COLO668 (cell line): ENCODE measurements at regions not wholly inside any gene's neighbourhood (a gene's known extent, or its start where the extent isn't known, plus 50 kb on each side); places are given as distances from the start of the nearest gene placed in this dataset.
A peak's percentile ranks its signal among the peaks of the same experiment; 100 is the strongest.
"Not testable (repeated sequence)": the region's sequence is repeated elsewhere in the genome, so short reads cannot be mapped to it uniquely, and the experiment has no call there.

Experiments
- DNase-seq: peaks from one replicate; lab custom pipeline; 2025; ENCODE audit not compliant: unreplicated experiment; lab: John Stamatoyannopoulos, UW

DNA sequence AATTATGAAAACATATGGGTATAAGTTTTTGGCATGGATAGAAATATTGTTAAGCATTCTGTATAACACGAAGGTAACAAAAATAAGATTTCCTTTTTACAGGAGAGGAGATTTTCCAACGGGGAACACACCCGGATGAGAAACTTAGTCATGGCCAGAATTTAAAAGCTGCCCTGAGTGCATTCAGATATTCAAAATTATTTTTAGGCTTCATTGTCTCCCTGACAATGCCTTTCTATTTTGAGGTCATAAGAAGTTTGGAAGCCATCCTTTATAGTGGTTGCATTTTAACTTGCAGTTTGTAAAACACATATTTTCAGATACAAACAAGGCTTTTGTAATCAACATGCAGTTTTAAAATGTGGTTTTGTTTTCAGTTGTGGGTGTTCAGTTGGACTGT is 357.5 kb upstream of the FAM47C start:
- no peak for DNase-seq

DNA sequence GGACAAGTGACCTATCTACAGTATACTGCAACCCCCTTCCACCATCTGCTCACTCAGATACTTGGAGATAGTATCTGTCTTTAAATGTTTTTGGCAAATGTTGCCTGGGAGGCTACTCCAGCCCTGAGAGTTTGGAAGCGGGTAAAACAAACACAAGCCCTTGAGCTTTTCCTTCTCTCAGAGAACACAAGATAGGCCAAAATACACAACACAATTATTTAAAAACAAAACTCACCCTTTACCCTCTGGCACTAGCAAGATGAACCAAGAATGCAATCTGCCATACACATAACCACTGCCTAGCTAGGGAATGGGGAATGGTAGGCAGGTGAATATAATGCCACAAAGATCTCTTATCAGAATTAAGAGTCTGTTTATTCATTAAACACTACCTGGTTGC is 324.7 kb upstream of the FAM47C start:
- DNase-seq: no peak

DNA sequence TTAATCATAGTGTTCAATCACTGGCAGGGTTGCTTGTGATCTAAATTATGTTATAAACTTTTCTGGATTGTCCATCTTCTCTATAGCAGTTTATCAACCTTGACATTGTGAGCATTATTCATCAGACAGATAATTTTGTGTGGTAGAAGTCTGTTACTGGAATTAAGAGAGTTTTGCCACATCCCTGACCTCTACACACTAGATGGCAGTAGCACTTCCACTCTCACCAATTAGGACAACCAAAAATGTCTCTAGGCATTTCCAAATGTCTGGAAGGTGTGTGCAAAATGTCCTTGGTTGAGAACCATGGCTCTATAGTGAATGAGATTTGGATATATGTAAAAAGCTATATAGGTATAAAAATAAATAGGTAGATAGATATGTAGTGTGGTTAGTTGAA is 324.1 kb upstream of the FAM47C start:
- no peak for DNase-seq

DNA sequence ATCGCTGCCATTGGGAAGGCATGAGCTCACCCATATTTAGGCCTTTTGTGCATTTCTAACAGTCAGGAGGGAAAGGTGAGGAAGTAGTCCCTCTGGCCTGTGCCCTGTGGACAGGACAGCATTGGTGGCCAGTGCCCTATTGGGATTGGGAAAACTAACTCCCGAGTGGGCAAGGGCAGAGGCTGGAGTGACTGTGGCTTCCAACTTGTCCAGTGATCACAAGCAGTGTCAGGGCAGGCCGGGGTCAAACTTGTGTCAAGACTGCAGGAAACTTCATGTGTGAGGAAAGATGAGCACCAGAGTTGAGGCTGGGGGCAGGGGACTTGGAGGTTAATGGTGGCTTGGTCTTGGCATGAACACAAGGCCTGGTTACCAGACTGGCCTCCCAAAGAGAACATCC is 286.2 kb upstream of the FAM47C start:
- no peak for DNase-seq

DNA sequence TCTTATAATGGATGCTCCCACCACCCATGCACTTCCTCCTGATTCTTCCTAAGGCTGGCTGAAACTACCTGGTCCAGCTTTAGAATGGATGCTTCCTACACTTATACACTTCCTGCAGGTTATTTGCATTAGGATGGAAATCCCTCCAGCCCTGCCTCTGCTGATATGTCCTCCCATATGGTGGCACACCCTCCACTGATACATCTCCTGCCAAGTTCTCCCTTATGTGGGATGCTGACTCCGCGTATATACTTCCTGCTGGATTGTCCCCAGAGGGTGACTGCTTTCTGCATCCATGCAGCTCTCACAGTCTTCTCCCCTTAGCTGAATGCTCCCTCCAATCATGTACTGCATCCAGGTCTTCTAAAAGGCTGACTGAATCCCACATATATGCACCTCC is 254.6 kb upstream of the FAM47C start:
- DNase-seq: no peak

DNA sequence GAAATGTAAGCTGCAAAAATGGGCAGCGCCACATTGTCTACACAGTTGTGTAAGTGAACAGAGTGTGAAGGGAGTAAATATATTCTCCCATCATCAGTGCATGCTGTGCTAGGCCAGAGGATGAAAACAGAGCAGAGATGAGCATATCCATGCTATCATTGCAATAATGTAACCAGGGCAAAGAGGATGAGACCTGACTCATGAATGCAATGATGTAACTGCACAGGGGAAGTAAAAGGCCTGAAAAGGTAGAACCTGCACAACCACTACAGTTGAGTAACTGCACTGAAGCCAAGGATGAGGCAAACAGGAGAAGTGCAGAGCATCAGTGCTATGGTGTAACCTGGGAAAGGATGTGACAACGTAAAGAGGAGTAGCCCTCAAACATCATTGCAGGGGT is 220.4 kb upstream of the FAM47C start:
- DNase-seq: no peak

DNA sequence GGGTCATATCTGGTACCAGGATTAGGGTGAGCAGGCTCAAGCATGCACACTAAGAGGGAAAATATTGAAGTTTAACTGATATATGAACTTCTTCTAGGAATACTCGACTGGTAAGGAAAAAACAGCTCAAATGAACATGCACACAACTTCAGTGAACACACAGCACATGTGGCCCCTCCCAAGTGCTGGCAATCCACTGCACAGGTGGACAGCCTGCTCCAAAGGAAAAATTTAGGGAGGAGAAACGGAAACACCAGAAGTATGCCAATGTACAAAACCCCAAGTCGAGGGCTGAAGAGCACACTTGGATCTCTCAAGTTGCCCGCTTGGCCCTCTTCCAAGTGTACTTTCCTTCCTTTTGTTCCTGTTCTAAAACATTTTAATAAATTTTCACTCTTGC is 205.0 kb upstream of the FAM47C start:
- no peak for DNase-seq

DNA sequence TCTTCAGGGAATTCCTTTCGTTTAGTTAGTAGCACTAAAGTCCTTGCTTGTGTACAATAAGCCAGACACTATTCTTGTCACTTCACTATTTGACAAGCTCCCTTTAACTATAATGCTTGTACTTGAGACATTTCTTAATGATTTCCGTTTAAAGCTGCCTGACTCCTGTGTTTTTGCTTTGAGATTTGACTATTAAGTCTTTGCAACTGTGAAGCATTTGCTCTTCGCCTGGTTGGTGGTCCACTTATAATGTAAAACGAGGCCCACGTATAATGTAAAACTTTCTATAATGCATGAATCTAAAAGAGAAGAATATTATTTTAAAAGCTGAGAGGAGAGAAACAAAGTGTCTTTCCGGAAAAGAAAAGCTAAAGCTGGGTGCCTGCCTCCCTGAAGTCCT is 204.1 kb upstream of the FAM47C start:
- no peak for DNase-seq

DNA sequence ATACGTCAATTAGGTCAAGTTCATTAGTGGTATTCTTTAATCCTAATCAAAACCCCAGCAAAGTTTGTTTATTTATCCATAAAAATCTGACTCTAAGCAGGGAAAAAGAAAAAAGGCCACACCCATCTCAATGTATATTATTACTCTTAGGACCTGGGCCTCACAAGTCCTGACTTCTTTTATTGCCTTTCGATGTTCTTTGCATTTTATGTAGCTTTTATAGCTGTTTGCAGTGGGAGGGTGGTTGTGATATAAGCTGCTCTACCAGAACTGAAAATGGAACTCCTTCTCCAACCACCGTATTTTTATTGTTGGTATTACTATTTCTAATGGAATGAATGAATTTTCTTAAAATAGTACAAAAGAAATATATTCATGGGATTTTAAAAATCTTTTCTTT is 163.3 kb upstream of the FAM47C start:
- DNase-seq: no peak

DNA sequence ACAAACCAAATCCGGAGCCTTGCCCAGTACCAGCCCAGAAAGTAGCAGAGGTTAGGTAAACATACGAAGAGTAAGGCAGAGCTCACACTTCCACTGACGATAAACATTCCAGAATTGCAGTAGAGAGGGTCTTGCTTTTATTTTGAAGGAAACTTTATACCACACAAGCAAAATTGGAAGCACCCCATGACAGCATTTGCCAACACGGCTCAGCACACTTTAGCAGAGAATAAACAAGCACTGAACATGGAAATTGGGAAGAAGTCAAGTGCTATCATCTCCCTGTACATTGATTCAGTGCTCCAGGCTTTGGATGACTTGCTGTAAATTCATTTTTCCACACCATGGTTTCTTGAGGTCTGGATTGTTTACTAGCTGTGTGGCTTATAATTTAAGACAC is 160.7 kb upstream of the FAM47C start:
- DNase-seq: no peak

DNA sequence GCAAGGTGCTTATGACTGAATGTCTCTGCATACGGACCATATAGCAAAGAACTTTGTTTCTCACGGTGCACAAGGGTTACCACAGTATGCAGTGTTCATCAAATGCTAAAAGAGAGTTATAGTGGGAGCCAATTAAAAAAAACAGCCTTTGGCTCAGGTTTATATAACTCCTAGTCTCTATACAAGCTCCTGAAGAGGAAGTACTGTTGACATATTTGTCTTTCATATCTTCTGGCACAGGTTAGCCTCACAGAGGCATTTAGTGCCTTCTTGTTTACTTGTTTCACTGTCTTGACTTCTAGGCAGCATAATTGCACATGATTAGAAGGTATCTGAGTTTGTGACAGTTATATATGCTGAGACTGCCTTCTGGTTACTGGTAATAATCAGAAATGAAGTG is 158.8 kb upstream of the FAM47C start:
- no peak for DNase-seq

DNA sequence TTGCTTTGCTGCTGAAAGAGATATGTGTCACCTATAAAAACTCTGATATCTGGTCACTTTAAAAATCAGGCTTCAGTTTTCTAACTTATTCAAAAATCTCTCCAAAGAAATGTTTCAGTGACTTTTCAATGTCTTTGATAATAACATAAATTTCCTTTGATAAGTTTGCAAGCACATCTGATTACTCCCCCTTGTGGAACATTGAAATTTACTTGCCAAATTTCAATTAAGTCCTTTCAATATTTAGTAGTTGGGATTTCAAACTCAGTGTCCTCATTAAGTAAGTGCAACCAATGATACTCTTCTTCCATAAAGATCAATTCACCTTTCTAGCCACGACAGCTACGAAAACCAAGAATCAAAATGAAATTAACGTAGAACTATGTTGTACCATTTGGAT is 151.3 kb upstream of the FAM47C start:
- DNase-seq: no peak

DNA sequence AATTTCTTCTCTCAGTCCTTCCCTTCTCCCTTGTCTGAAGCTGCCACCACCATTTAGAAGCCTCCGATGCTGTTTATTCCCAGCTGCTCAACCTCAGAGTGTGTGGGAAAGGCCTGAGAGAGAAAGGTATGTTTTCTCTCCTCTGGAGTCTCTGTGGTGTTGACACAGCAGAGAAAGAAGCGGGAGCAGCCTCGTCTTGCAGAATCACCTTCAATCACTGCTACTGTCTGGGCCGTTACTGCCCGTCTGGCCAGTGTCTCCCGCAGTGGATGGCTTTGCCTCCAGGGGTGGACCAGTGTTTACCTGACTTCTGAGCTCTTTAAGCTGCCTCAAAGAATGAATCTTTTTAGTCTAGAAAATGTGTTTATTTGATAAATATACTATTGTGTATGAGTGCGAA is 148.9 kb upstream of the FAM47C start:
- DNase-seq: no peak

DNA sequence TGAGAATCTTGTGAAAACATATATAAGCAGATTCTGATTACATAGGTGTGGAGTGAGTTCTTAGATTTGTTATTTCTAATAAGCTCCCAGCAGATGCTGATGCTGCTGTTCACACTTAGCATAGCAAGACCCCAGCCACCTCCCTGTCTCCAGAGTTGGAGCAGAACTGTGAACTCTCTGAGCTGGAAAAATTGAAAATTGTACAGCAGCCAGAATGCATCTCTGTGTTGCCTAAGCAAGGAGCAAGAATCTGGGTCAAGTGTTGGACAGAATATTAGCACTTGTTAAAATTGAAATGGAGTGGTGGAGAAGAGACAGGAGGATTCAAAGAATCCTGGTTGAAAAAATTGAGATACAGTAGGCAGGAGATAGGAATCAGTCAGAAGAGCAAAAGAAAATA is 146.6 kb upstream of the FAM47C start:
- DNase-seq: no peak

DNA sequence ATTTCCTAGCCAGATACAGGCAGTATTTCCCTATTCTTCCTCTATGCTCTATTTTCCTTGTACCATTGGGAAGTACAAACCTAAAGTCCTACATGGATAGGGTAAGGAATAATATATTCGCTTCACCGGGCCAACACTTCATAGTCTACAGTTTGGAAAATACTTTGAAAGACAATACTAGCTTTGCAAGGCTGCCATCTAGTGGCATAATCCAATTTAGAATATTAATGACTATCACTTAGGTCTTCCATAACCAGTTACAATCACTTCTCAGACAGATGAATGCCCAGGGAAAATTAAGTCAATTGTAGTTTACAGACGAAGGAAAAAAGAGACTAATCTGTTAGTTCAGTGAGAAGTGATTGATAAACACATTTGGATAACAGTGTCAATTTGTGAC is 141.0 kb upstream of the FAM47C start:
- DNase-seq: peak; percentile 0

DNA sequence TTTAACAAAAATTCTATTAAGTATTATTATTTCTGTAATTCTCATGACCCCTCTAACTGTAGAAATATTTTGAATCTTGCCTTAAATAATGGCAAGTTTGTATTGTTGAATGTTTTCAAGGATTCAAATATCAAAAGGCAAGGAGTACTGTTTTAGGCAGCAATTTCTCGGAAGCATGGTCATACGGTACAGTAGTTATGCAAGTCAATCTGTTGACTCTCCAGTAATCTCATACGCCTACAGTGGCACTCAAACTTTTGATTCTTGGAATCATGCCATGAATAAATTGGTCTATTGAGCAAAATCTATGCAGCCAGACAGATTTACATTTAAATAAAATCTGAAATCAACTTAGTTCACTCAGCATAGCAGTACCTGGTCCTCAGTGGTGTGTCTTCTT is 139.6 kb upstream of the FAM47C start:
- DNase-seq: no peak

DNA sequence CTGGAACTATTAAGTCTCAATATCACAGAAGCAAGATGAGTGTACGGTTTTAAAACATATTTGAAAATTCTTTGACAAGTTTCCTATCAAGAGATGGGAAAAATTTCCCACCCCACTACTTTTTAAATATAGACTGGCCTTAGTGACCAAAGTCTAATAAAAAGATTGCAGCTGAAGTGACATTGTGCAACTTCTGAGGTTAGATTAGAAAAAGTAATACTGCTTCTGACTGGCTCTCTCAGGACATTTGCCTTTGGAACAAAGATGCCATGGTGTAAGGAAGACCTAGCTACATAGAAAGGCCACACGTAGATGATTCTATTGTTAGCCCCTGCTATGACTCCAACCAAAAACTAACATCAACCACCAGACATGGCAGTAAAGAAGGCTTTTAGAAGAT is 138.7 kb upstream of the FAM47C start:
- DNase-seq: no peak

DNA sequence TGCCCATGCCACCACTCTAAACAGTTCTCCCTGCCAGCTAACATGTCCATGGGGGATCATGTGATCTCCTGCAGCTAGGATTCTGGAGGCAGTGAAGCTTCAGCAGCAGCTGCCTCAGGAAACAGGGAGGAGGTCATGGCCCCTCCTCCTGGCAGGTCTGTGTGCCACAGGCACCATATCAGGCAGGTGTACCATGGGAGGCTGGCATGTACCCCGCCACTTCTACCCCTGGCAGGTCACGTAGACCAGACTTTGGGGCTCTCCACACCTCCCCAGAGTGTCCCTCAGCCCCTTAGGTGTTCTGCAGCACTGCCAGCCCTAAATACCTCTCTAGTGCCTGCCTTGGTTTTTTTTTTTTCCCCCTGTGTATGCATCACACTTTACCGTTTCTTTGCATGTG is 110.5 kb upstream of the FAM47C start:
- no peak for DNase-seq

DNA sequence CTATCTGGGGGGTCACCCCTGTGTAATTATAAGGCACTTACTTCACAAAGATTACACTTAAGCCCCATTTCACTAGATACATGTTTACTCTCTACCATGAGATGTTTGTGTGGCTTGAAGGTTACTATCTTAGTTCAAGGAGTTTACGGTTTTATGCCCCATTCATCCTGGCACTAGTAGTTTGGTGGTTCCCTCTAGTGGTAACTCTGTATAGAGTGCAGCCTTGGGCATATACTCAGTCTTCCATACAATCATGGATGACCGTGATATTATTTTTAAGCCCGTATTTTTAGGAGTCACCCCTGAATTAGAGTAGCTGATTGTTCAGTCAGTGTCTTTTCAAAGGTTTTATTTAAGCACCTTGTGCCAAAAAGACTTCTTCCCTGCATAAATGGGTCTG is 109.9 kb upstream of the FAM47C start:
- DNase-seq: no peak

DNA sequence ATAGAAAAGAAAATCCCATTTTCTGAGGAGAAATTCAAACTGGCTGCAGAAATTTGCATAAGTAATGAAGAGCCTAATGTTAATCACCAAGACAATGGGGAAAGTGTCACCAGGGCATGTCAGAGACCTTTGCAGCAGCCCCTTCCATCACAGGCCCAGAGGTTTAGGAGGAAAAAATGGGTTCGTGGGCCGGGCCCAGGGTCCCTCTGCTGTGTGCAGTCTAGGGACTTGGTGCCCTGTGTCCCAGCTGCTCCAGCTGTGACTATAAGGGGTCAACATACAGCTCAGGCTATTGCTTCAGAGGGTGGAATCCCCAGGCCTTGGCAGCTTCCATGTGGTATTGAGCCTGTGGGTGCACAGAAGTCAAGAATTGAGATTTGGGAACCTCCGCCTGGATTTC is 103.6 kb upstream of the FAM47C start:
- not testable (repeated sequence) for DNase-seq

DNA sequence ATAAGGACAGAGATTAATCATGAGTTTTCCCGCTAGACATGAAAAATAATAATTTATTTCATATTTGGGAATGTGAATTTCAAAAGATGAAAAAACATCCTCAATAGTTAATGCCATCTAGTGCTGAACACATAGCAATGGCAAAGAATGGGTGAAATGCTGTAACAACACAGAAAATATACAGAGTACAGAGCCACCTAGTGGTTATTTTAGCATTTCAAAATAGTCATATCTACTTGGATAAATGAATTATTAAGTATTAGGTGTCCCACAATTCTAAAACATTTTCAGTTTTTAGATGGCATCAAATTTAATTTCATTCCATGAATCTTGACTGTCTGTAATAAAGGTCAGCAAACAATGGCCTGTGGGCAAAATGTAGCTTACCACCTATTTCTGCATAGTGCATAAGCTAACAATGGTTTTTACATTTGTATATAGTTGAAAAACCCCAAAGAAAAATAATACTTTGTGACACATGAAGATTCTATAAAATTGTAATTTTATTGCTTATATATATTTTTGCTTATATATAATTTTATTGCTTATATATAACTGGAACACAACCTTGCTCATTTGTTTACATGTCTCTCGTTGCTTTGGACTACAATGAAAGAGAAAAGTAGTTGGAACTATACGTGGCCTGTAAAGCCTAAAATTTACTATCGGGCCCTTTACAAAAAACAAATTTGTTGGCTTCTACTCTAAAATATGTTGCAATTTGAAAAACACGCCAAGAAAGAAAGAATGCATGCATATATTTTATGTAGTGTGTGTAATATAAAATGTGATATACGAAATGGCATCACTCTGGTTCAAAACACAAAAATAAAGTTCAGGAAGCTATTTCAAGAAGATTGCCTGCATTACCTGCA is 99.1 kb upstream of the FAM47C start:
- no peak for DNase-seq

DNA sequence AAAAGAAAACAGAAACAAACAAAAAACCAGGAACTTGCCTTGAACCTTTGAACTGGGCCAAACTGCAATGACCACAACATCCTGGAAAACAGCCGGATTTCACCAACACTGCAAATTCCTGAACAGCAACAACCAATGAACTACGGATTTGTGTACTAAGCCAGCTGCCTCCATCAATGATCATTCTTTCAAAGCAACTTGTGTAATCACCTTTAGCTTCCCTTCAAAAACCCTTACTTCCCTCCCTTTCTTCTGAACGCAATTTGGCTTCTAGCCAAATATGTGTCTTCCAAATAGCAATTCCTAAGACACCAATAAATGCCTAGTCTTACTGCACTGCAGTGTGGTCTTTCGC is 98.5 kb upstream of the FAM47C start:
- DNase-seq: no peak

DNA sequence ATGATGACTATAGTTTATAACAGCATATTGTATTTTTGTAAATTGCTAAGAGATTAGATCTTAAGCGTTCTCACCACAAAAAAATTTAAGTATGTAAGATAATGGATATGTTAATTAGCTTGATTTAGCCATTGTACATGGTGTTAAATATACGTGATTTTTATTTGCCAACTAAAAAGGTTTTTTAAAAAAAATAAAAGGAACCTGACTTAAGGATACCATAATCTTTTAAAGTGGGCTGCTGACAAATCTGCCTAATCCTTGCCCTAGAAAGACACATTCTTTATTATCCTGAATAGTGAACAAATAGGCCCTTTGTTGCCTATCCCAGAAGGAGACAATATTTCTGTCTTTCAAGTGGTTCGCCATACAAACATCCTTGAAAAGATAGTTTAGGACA is 94.6 kb upstream of the FAM47C start:
- no peak for DNase-seq
